Cardiac septum (tissue), 1 donor: ENCODE measurements at regions not wholly inside any gene's neighbourhood (a gene's known extent, or its start where the extent isn't known, plus 50 kb on each side); places are given as distances from the start of the nearest gene placed in this dataset.

Experiments used
- DNase-seq: peaks from one replicate; pipeline ENCODE4 v3.0.0-alpha.2; 2020; ENCODE audit warnings: low spot score
- intact Hi-C: fragments of 100-400 bp; cut with DNase I; formaldehyde crosslinking; loops from one replicate; pipeline ENCODE4 v1.14.0; 2022
- donor health status: DM: no; HTN: no; CAD: no.

DNA sequence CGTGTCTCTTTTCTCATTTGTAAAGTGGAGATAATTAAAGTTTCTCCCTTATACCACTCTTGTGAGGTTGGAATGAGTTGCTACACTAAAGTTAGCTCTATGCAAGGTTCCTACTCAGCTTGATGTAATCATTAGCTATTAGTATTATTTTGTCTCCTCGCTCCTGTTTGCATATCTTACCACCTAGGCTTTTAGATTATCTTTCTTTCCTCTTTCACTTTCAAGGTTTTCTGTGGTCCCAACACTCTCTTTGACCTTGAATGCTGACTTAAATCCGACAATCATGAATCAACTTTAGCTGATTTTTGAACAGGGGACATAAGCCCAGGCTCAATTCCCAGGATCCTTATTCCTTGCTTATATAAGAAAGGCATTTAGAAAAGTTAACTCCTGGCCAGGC lies 769.7 kb upstream of the GRM7 start:
- intact Hi-C loops = no loop called here
- DNase-seq = no peak

- no peak for DNase-seq
- intact Hi-C loops = no loop called here
Observed at GRCh38 chr3:6095006-6095405, 765.9 kb upstream of the GRM7 start.

- DNase-seq = no peak
- intact Hi-C loops = no loop called here
Observed at GRCh38 chr3:6097021-6097420, 763.9 kb upstream of the GRM7 start.

GRCh38 chr3:6097556-6097955 lies 763.4 kb upstream of the GRM7 start:
- intact Hi-C loops = no loop called here
- no peak for DNase-seq

- no peak for DNase-seq
- intact Hi-C loops = no loop called here
Observed at GRCh38 chr3:6098516-6099157, 762.3 kb upstream of the GRM7 start.

DNA sequence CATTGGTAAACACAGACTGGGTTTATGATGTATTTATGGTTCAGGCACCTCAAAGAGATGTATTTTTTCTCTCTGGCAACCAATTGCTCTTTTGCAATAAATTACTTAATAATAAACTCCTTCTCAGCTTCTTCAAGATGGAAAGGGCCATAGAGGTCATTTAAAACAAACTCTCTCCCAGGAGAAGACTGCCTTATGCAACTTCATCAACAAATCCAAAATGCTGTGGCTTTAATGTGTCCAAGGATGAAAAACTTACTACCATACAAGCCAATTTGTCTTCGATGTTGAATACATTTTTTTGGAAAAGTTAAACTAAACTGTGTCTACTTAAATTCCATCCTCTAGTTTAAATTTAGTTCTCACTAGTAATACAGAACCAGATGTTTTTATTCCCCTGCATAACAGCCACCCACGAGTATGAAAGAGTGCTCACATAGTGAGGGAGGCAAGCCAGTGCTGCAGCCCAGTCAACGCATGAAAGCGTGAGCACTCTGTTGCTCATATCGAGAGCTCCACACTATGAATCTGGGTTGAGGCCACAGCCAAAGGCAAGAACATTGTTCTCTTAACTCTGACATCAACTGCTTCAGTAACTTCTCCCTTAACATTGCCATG lies 761.3 kb upstream of the GRM7 start:
- intact Hi-C loops = no loop called here
- DNase-seq = no peak

DNA sequence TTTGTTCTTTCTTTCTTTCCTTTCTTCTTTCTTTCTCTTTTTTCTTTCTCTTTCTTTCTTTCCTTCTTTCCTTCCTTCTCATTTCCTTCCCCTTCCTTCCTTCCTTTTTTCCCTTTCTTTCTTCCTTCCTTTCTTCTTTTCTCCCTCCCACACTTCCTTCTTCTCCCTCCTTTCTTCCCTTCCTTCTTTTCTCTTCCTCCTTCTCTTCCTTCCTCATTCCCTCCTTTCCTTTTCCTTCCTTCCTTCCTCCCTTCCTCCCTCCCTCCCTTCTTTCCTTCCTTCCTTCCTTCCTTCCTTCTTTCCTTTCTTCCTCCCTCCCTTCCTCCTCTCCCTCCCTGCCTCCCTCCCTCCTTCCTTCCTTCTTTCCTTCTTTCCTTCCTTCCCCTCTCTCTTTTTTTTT lies 755.7 kb upstream of the GRM7 start:
- intact Hi-C loops = no loop called here

GRCh38 chr3:6108957-6109356 lies 752.0 kb upstream of the GRM7 start:
- DNase-seq = no peak
- intact Hi-C loops = no loop called here

More for the DNA sequence above, 755.7 kb upstream of the GRM7 start:
- no peak for DNase-seq

GRCh38 chr3:6110451-6110850 lies 750.5 kb upstream of the GRM7 start:
- no peak for DNase-seq
- intact Hi-C loops = no loop called here

GRCh38 chr3:6112546-6112945 lies 748.4 kb upstream of the GRM7 start:
- intact Hi-C loops = no loop called here
- no peak for DNase-seq

GRCh38 chr3:6113338-6113737 lies 747.6 kb upstream of the GRM7 start:
- DNase-seq = no peak
- intact Hi-C loops = no loop called here

GRCh38 chr3:6119367-6119766 lies 741.5 kb upstream of the GRM7 start:
- DNase-seq = no peak
- intact Hi-C loops = no loop called here

- DNase-seq = no peak
- intact Hi-C loops = no loop called here
Observed at GRCh38 chr3:6120786-6121185, 740.1 kb upstream of the GRM7 start.

GRCh38 chr3:6124875-6125274 lies 736.0 kb upstream of the GRM7 start:
- intact Hi-C loops = no loop called here
- DNase-seq = no peak

DNA sequence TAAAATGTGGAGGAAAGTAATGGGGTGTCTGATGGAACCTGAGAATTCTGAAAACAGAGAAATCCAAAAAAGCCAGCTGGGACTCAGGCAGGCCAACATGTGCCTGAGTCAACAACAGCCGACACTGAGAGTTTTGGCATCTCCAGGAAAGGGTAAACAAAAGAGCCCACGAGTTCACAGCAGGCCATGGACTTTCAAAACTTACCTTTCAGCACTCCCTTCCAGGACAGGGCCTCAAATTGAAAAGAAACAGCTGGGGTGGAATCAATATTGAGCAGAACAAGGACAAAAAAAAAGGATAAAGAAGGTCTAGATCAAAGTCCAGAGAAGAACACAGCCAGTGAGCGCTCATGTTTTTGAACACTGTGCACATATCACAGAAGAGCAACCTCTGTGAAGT lies 735.4 kb upstream of the GRM7 start:
- intact Hi-C loops = no loop called here
- no peak for DNase-seq

DNA sequence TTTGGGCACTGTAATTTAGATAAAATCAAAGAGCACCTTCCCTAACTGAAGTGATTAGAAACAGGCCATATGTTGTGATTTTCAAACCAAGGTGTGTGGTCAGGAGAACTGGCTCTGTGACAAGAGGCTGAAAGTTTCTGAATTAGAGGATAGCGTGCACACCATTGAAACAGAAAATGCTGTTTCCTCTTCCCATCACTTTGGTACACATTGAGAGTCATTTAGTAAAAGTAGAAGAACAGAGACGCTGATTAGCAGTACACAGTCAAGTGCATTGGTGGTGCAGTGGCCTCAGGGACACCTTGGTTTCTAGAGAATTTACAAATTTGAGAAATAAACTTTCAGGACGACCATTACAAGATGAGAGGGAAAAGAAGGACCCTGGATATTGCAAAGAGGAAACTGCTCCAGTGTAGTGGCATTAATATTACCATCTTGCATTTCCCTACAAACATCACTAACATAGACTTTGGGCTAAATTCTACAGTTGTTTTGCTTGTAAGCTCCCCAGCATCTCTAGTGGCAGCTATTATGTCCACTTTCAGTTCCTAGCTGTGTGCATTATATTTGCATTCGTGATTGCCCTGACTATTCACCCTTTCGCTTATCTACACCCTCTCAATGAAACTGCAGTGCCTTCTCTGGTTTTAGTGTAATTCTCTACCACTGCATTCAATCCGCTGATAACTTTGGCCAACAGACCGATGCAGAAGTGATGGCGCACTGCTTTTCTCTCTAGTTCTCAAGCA lies 728.1 kb upstream of the GRM7 start:
- intact Hi-C loops = no loop called here

GRCh38 chr3:6142707-6143106 lies 718.2 kb upstream of the GRM7 start:
- intact Hi-C loops = no loop called here
- DNase-seq = no peak

More for the DNA sequence above, 728.1 kb upstream of the GRM7 start:
- no peak for DNase-seq

DNA sequence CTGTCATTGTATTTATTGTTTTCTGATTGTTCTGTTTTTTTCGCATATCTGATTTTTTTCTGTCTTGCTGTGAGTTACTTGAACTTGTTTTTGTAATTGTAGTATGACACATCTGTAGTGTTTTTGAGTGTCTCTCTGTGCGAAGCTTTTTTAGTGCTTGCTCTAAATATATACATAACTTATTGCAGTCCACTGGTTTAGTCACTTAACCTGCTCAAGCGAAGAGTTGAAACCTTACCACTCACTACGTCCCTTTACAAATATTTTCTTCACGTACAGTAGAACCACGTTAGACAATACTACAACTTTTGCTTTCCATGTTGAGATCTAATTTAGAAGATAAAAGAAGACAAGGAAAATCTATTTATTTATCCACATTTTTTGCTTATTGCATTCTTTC lies 713.0 kb upstream of the GRM7 start:
- intact Hi-C loops = no loop called here
- no peak for DNase-seq

GRCh38 chr3:6155650-6156338 lies 705.1 kb upstream of the GRM7 start:
- no peak for DNase-seq
- intact Hi-C loops = no loop called here

DNA sequence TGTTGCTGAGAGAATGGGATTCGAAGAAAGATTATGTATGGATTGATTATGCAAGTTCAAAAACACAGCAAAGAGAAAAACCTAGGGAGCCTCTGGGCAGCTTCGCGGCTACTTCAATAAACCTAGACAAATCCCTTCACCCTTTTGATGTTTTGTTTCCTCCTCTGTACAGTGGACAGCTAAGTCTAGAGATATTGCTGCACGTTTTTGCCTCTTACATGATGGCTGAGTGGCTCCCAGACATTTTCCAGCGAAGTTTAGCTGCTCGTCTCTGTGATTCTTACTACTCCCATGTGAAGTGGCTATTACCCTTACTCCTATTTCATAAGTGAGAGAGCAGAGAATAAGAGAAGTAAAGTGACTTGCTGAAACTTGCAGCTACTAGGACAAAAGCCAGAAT lies 695.0 kb upstream of the GRM7 start:
- DNase-seq = no peak
- intact Hi-C loops = no loop called here

DNA sequence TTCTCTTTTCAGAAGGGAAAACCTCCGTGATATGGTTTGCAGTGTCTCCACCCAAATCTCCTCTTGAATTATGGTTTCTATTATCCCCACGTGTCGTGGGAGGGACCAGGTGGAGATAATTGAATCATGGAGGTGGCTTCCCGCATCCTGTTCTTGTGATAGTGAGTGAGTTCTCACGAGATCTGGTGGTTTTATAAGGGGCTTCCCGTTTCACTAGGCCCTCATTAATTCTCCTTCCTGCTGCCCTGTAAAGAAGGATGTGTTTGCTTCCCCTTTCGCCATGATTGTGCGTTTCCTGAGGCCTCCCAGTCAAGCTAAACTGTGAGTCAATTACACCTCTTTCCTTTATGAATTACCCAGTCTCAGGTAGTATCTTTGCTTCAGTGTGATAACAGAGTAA lies 692.7 kb upstream of the GRM7 start:
- intact Hi-C loops = no loop called here
- DNase-seq = no peak
